HG03571 (cell line): ENCODE measurements at regions not wholly inside any gene's neighbourhood (a gene's known extent, or its start where the extent isn't known, plus 50 kb on each side); places are given as distances from the start of the nearest gene placed in this dataset.

Source experiments
- ATAC-seq: cut with Tn5 transposase; IDR thresholded peaks from one replicate; pipeline ENCODE4 v1.9.1; 2021; ENCODE audit not compliant: unreplicated experiment

DNA sequence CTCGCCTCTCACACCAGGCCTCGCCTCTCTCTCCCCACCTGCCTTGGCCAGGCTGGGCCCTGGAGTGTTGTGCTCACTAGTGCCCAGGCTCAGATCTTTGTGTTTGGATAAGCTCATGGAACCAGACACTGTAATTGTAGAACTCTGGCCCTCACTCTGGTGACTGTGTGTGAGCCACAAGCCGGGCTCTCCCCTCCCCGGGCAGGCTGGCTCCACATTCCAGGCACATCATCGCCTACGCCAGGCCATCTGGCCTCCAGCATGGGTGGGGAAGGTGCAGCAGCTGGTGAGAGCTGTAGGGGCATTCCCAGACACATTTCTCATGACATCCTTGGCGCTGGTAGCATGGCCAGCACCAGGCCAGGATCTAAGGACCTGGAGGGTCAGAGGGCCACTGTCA, 202.3 kb downstream of the RAB11FIP4 start:
- ATAC-seq, result no peak

DNA sequence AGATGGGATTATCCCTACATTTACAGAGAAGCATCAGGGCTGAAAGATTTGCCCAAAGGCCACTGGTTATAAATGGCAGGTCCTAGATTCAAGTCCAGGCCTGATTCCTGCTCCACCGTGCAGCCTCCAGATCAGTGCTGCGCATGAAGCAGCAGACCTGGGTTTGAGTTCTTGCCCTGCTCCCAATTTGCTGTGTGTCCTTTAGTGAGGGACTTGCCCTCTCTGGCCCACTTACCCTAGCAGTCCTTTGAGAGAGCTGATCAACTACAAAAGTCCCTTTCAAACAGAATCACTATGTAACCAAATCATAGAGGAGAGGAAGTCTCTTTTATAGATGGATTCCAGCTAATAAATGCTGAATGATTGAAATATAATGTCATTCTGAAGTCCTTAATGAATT, 200.4 kb downstream of the RAB11FIP4 start:
- no peak for ATAC-seq

DNA sequence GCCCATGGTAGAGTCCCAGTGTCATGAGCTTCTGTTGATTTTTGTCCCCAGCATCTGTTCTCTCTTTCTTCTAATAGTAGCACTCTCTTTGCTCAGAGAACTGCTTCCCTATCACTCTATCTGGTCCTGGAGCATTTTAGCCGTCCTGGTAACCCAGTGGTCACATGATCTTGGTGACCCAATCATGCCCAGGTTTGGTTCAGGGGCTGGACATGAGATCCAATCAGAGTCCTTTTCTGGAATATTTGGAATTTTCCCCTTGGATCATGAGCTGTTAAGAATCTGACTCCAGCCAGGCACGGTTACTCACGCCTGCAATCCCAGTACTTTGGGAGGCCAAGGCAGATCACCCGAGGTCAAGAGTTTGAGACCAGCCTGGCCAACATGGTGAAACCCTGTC, 197.0 kb downstream of the RAB11FIP4 start:
- ATAC-seq, result no peak

DNA sequence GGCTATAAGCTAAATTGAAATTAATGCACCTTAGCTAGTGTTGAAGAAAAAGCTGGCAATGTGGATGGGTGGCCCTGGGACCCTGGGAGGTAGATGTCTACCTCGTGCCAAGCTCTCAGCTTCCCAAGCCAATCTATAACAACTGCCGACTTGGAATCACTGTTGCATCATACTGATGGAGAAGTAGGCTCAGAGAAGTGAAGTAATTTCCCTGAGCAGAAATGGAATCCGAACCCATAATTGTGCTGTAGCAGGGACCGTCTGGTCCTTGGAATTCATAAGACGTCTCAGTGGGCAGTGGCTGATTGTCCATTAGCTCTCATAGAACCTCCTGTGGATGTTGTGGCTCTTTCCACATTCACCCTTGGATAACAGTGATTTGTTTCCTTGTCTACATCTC, 196.6 kb downstream of the RAB11FIP4 start:
- ATAC-seq, result no peak
